GM12873 (cell line): ENCODE measurements at regions not wholly inside any gene's neighbourhood (a gene's known extent, or its start where the extent isn't known, plus 50 kb on each side); places are given as distances from the start of the nearest gene placed in this dataset.

ENCODE experiments used
- TF ChIP-seq, protein P1 (sequence below): IDR thresholded peaks from 2 replicates; pipeline ENCODE4 v1.5.1; 2012; ENCODE audit warnings: low read depth, mild to moderate bottlenecking, moderate library complexity, low read length, control low read depth; ENCODE audit not compliant: insufficient read depth; ENCODE audit errors: missing control alignments

DNA sequence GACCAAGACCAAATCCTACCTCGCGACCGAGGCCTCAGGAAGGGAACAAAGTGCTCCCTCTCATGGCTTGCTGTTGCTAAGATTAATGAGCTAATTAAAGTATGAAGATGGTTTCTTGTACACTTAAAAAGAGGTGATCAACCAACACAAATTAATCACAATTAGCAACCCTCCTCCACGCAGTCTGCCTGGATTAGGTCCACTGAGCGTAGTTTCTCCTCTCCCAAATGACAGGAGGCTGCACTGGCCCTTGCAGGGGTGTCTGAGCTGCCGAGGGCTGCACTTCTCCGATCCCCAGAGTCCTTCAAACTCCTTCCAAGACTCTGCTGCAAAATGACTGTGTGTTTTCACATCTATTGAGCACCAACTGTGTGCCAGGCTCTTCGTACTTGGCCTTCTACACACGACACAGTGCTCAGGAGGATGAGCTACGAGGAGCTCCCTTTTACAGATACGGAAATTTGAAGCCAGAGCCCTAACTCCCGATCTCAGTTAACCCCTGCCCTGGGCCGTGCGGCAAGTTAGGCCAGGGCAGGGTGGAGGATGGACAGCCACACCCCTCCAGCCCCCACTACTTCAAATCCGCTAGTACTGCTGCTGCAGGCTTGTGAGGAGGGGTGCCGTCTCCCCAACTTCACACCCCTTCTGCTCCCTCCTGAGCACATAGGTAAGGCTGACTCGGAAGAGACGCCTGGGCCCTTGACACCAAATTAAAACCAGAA, 101.0 kb upstream of the LINGO1 start:
- TF ChIP-seq, protein P1, sequence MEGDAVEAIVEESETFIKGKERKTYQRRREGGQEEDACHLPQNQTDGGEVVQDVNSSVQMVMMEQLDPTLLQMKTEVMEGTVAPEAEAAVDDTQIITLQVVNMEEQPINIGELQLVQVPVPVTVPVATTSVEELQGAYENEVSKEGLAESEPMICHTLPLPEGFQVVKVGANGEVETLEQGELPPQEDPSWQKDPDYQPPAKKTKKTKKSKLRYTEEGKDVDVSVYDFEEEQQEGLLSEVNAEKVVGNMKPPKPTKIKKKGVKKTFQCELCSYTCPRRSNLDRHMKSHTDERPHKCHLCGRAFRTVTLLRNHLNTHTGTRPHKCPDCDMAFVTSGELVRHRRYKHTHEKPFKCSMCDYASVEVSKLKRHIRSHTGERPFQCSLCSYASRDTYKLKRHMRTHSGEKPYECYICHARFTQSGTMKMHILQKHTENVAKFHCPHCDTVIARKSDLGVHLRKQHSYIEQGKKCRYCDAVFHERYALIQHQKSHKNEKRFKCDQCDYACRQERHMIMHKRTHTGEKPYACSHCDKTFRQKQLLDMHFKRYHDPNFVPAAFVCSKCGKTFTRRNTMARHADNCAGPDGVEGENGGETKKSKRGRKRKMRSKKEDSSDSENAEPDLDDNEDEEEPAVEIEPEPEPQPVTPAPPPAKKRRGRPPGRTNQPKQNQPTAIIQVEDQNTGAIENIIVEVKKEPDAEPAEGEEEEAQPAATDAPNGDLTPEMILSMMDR = no peak

DNA sequence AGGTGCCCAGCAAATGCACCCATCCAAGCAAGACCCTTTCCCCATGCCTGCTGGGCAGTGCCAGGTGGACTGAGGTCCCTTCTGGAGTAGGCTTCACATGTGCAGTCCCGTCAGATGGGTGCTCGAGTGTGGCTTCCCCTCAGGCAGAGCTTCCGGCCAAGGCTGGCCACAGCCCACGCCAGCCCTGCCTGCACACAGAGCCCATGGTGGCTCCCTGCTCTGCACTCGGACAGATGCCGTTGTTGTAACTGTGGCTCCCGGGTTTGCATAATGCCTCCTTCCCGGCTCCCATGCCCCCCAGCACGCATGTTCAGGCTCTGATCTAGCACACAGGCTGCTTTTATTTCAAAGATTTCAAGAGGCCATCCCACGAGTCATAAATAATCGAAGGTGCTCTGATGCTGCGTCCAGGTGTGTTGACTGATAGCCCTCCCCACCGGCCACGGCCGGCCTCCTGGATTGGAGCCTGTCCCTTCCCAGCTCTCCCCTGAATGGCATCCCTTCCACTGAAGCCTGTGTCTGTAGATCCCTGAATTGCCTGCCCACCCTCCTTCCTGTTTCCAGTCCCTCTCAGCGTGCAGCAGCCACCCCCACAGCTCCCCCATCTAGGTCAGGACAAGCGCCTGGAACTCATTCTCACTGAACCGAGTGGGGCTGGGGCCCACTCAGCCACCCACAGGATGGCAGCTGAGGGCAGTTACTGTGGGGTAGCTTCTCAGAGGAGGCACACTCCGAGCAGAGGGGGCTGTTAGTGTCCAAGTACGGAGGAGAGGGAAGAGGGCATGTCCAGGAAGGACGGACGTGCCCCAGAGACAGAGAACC, 100.0 kb upstream of the LINGO1 start:
- TF ChIP-seq, protein P1 = no peak

DNA sequence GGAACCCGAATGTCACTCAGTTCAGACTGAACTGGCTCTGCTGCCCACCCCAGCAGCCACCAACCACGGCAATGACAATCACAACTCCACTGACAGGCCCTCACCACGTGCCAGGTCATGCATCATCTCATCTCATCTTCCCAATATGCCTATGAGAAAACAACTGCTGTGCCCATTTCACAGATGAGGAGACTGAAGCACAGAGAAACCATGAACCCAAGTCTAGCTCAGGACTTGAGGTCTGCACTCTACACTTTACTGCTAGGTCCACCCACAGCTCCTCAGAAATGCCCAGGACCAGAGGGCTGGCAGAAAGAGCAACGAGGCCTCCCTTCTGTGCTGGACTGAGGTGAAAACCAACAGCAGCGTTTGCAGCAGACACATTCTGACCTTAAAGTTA, 99.2 kb upstream of the LINGO1 start:
- TF ChIP-seq, protein P1 = no peak

DNA sequence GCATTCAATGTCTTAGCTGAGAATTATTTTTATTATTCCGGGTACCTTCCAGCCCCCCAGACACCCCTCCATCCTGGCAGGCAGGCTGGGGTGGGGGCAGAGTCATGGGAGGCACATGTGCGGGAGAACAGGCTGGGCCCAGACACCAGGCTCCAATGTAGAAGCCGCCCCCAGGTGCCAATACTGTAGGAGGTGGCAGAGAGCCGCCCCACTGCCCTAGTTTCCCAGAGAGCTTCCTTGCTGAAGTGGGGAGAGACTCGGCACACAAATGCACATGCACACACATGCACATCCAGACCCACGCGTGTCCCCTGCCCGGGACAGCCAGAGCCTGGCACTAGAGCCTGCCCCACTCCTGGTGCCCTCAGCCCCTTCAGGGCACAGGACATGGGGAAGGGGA, 98.4 kb upstream of the LINGO1 start:
- TF ChIP-seq, protein P1 = no peak

- TF ChIP-seq, protein P1 = no peak
Measured at GRCh38 chr15:77727635-77728304, 95.1 kb upstream of the LINGO1 start.

DNA sequence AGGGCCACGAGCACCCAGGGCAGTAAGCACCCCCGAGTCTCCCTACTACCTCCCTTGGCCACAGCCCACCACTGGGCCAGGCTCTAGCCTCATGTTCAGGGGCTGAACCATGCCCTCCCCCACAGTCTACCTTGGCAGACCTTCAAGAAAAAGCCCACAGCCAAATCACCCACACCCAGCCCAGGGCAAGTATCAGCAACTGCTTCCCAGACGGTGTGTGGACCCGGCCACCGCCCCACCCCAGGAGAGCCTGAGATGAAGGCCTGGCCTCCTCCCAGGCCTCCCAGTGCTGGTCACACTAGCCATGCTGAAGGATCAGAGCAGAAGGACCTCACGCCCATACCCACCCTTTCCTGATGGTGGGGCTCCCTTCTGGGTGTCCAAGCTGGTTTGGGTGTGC, 92.0 kb upstream of the LINGO1 start:
- TF ChIP-seq, protein P1 = no peak

DNA sequence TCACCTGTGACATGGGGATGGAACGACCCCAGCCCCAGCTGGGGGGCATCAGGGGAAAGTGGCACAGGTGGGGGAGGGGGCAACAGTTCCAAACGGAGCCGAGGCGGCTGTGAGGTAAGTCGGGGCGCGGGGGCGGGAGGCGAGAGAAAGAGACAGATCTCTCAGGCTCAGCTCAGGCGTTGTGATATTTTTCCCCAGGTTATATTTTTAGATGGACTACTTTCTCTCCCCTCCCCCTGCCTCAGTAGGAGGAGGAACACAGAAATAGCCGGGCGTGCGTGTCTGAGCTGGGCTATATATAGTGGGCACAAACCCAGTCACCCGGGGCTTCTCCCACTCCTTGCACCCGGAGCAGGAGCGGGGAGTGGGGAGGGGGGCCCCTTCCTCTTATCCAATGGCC, 91.0 kb upstream of the LINGO1 start:
- TF ChIP-seq, protein P1 = no peak
